ENCODE measurements at regions not wholly inside any gene's neighbourhood (a gene's known extent, or its start where the extent isn't known, plus 50 kb on each side); places are given as distances from the start of the nearest gene placed in this dataset.
A peak's percentile ranks its signal among the peaks of the same experiment; 100 is the strongest.
"Not testable (repeated sequence)": the region's sequence is repeated elsewhere in the genome, so short reads cannot be mapped to it uniquely, and the experiment has no call there.

DNA sequence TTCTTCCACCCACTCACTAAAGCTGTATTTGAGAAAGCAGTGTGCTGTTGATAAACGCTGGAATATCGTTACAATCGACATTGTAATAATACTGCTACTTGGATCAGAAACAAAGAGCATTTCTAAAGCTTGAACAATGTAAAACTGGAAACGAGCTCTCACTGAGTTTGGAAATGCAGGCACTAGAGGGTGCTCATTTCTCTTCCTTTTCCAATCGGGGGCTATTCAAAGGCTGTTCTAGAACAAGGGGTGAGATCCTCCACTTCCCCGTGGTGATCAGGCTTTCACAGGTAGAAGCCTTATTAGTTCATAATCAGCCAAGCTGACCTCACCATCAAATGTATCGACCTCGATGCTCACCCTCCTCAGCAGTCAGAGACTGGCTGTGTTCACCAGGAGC, 245.3 kb upstream of the PRSS1 start:
- DNase-seq (ENCODE audit: low read depth) = not testable (repeated sequence)

GRCh38 chr7:142503036-142503435, 245.2 kb upstream of the PRSS58 start:
- DNase-seq (ENCODE audit: low read depth) = no peak

- no peak for DNase-seq (ENCODE audit: low read depth)
Measured at GRCh38 chr7:142501434-142501833, 243.6 kb upstream of the PRSS58 start.

- no peak for DNase-seq (ENCODE audit: low read depth)
Measured at GRCh38 chr7:142500366-142500765, 242.5 kb upstream of the PRSS58 start.

GRCh38 chr7:142499635-142500034, 241.8 kb upstream of the PRSS58 start:
- no peak for DNase-seq (ENCODE audit: low read depth)

DNA sequence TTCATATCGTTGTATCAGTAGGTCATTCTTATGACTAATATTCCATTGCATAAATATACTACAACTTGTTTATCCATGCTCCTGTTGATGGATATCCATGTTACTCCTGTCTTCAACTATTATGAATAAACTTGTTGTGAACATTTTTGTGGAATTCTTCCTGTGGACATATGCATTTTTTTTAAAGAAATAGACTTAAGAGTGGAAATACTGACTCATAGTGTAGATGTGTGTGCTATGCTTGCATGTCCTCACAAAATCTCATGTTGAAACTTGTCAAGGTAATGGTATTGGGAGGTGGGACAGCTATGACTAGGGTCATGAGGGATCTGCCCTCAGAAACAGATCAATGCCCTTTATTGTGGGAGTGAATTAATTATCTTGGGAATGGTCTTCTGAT, 240.5 kb upstream of the PRSS58 start:
- no peak for DNase-seq (ENCODE audit: low read depth)

GRCh38 chr7:142496545-142496991, 238.7 kb upstream of the PRSS58 start:
- DNase-seq (ENCODE audit: low read depth) = peak; percentile 33

DNA sequence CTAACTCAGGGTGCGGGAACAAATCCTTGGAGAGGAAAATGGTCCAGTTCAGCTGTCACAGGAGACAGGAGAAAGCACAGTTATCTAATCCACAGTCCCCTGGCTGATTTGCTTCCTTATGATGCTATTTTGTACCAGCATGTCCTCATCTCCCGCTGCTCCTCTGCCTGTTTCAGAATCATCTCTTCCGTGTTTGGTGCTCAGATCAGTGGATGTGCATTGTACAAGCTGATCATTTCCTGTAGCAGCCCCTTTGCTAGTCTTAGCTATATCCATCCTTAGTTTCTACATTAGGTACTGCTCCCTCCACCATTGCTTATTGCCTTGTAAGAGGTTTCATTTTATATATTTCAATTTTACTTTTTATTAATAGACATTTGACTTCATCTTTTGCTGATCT, 238.0 kb upstream of the PRSS58 start:
- not testable (repeated sequence) for DNase-seq (ENCODE audit: low read depth)

- DNase-seq (ENCODE audit: low read depth) = not testable (repeated sequence)
Measured at GRCh38 chr7:142495301-142495700, 237.4 kb upstream of the PRSS58 start.

- no peak for DNase-seq (ENCODE audit: low read depth)
Measured at GRCh38 chr7:142494021-142494420, 236.2 kb upstream of the PRSS58 start.

DNA sequence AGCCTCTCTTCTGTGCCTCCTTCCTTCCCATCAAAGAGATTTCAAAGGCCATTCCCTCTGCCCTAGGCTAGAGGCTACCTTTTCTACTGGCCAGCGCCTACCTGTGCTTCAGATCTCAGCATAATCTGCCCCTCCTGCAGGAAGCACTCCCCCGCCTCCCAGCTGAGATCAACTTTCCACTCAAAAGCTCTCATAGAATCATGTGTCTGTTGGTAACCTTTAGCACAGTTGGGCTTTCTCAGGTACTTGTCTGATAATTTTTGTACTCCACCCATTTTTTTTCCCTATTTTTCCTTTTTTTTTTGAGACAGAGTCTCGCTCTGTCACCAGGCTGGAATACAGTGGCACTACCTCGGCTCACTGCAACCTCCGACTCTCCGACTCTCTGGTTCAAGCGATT, 231.0 kb upstream of the PRSS58 start:
- DNase-seq (ENCODE audit: low read depth) = no peak

- no peak for DNase-seq (ENCODE audit: low read depth)
Measured at GRCh38 chr7:142488036-142488633, 230.3 kb upstream of the PRSS58 start.

DNA sequence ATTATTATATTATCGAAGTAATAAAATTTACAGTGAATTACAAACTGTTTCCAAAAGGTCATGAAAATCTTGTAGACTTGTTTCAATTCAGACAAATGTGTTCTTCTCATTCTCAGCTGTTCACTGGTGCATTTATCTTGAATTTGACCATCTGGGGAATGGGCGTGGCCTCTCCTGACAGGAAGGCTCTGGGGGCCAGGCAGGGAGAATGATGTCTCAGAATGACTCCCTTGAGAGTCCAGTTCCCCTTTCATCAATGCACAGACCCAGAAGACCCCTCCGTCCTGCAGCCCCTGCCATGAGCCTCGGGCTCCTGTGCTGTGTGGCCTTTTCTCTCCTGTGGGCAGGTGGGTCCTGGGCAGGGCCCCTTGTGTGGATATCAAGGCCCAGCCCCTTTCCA, 229.7 kb upstream of the PRSS58 start:
- not testable (repeated sequence) for DNase-seq (ENCODE audit: low read depth)

- DNase-seq (ENCODE audit: low read depth) = no peak
Measured at GRCh38 chr7:142487124-142487523, 229.3 kb upstream of the PRSS58 start.

DNA sequence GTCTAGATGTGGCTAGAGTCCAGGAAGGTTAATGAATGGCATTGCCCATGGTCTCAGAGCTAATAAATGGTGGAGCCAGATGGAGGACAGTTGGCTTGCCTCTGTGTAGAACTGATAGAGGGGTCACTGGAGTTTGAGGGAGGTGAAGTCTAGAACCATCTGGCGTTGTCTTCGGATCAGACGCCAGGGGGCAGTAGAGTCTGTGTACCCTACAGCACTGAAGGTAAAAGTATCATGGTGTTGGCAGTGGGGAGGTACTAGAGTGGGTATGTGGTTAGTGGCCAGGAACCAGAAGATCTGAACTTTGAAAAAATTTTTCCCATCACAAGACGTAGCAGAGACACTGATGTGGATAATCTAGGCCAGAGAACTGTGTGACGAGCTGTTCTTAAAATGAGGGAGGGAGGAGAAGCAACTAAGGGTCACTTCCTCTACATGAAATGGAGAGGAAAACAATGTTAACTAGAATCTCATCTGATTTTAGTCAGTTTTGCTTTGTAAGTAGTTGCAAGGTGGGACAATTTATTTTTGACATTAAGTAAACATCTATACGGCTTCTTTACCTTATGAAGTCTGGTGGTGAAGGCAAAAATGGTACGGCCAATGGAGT, 227.9 kb upstream of the PRSS58 start:
- no peak for DNase-seq (ENCODE audit: low read depth)

DNA sequence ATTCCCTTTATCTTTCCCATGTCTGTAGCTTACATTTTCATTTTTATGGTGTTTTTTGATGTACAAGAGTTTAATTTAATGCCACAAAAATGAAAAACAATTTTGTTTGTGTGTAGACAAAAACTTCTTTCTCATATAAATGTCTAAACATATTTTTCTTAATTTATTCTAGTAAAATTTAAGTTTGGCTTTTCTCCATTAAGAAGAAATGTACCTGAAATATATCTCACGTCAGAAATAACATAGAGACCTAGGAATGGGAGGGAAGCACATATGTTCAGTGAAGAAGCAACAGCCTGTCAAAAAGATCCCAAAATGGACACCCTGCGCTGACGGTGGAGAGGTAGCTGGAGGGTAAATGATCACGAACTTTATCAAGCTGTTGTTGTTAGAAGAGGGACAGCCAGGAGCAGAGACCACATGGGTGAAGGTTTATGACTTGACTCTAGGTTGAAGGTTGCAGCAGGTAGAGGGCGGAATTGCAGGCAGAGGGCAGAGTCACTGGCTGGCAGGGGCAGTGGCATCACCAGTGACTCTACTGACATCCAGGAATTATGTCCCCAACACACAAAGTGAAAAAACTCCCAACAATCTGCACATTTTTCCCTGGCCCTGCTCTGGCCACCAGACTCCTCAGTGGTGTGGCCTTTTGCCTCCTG, 225.9 kb upstream of the PRSS58 start:
- no peak for DNase-seq (ENCODE audit: low read depth)

DNA sequence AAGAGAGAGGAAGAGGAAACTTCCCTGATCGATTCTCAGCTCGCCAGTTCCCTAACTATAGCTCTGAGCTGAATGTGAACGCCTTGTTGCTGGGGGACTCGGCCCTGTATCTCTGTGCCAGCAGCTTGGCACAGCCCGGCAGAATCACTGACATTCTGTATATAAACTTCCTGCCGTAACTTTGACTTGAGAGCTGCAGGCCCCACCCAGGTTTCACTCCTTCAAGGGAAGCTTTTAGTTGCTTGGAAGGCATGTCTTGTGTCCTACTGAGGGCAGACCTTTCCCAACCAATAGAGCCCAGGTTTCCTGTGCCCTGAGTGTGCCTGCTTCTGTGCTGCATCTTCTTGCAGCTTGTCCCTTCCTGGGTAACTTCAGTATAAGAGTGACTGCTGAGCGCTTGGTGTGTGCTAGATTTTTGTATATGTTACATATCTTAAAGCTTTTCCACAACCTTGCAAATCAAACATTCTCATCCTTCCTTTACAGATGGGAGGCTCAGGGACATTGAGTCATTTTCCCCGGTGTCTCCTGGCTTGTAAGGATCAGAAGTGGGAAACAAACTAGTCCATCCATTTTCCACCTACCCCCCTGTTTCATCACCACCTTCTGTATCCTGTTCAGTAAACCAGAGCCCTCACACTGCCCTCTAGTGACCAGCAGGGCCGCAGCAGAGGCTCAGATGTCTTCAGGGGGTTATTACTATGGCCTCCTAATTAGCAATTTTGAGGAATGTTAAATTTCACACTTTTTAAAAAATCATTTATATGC, 225.2 kb upstream of the PRSS58 start:
- DNase-seq (ENCODE audit: low read depth) = peak; percentile 41

DNA sequence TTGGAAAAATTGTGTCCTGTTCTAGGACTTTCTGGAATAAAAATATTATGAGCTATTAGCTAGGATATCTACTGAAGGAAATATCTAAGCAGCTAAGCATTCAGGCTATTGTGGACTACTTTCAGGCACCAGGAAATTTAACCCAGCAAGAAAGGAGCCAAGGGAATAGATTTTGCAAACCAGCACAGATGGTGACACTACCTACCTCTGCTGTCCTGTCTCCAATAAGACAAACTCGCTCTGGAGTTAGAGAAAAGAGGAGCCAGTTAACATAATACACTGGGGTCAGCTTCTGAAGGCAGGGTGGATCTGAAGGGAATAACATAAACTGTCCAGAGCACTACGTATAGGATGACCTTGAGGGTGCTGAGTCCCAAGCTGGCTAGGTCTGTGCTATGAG, 223.7 kb upstream of the PRSS58 start:
- DNase-seq (ENCODE audit: low read depth) = no peak

DNA sequence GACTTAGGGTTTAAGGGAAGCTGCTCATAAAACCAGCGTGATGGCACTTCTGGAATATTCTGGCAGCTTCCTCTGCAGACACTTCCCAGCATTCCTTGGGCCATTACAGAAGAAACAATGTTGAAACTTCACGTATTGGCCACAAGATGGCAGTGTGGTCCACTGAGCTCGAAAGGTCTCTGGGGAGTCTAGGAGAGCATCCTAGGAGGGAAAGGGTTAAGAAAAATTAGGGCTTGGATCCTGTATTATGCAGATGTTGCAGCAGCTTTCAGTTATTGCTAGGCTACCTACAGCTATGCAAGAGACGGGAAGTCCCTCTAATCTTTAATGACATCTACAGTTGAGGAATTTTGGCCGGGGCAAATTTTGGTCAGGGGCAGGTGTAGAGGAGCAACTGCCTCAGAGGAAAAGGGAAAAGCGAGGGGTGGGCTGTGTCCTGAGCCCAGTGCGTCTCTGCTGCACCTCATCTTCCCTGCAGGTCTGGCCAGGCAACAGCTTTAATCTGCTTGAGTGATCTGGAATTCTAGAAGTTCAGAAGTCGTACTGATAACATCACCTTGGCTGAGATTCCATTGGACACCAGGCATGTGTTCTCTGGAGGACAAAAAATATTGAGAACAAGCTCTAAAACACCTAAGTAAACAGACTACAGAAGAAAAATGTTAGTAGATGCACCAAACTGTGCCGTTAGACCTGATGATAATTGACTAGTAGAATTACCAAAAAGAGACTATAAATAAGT, 220.8 kb upstream of the PRSS58 start:
- peak; percentile 51 for DNase-seq (ENCODE audit: low read depth)

DNA sequence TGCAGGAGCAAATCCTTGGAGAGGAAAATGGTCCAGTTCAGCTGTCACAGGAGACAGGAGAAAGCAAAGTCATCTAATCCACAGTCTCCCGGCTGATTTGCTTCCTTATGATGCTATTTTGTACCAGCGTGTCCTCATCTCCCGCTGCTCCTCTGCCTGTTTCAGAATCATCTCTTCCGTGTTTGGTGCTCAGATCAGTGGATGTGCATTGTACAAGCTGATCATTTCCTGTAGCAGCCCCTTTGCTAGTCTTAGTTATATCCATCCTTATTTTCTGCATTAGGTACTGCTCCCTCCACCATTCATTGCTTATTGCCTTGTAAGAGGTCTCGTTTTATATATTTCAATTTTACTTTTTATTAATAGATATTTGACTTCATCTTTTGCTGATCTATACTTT, 219.9 kb upstream of the PRSS58 start:
- not testable (repeated sequence) for DNase-seq (ENCODE audit: low read depth)

GRCh38 chr7:142477079-142477651, 219.3 kb upstream of the PRSS58 start:
- peak; percentile 73 for DNase-seq (ENCODE audit: low read depth)

All from HT1080 (cell line).